MCF 10A (cell line): ENCODE measurements at regions not wholly inside any gene's neighbourhood (a gene's known extent, or its start where the extent isn't known, plus 50 kb on each side); places are given as distances from the start of the nearest gene placed in this dataset.

Source experiments
- BruUV-seq: library from RNA; stranded (reverse); fragments of 400-500 nt; replicated peaks from 2 replicates; lab custom pipeline; 2021; lab: Mats Ljungman, UMichigan
- CTCF ChIA-PET: fragments of 300-600 bp; sonication (Branson Sonifier 250); formaldehyde crosslinking; extraction: SDS; loops from one replicate; lab custom pipeline; 2021; ENCODE audit warnings: antibody characterized with exemption, inconsistent platforms; lab: Yijun Ruan, JAX
- POLR2A ChIA-PET: fragments of 300-600, 350-650 bp; sonication (Branson Sonifier 250); formaldehyde crosslinking; extraction: SDS; loops from one replicate; lab custom pipeline; 2020; ENCODE audit warnings: antibody characterized with exemption, inconsistent platforms; lab: Yijun Ruan, JAX
- DNase-seq: peaks from one replicate; pipeline ENCODE4 v3.0.0-alpha.2; 2018; ENCODE audit not compliant: unreplicated experiment
- H3K27ac Mint-ChIP-seq: one replicate; pipeline ENCODE4 v1.8.0; 2022; ENCODE audit warnings: mild to moderate bottlenecking, low read depth, mixed read lengths; ENCODE audit not compliant: unreplicated experiment
- H3K27me3 Mint-ChIP-seq: one replicate; pipeline ENCODE4 v1.8.0; 2022; ENCODE audit warnings: mixed read lengths; ENCODE audit not compliant: insufficient read depth, unreplicated experiment
- H3K36me3 Mint-ChIP-seq: one replicate; pipeline ENCODE4 v1.8.0; 2022; ENCODE audit warnings: mild to moderate bottlenecking, moderate library complexity, mixed read lengths; ENCODE audit not compliant: insufficient read depth, unreplicated experiment
- H3K4me1 Mint-ChIP-seq: one replicate; pipeline ENCODE4 v1.8.0; 2022; ENCODE audit warnings: mixed read lengths; ENCODE audit not compliant: insufficient read depth, unreplicated experiment
- H3K4me3 Mint-ChIP-seq: one replicate; pipeline ENCODE4 v1.8.0; 2022; ENCODE audit warnings: mild to moderate bottlenecking, moderate library complexity, mixed read lengths; ENCODE audit not compliant: unreplicated experiment
- H3K9me3 Mint-ChIP-seq: one replicate; pipeline ENCODE4 v1.8.0; 2022; ENCODE audit warnings: mixed read lengths; ENCODE audit not compliant: unreplicated experiment
- CTCF ChIP-seq: fragments of 200-600 bp; IDR thresholded peaks from one replicate; pipeline ENCODE4 v1.8.0; 2022; ENCODE audit warnings: antibody characterized with exemption, mild to moderate bottlenecking; ENCODE audit not compliant: unreplicated experiment
- intact Hi-C: fragments of 100-400 bp; cut with micrococcal nuclease; formaldehyde crosslinking; loops from 2 replicates; pipeline ENCODE4 v1.14.1; 2022

DNA sequence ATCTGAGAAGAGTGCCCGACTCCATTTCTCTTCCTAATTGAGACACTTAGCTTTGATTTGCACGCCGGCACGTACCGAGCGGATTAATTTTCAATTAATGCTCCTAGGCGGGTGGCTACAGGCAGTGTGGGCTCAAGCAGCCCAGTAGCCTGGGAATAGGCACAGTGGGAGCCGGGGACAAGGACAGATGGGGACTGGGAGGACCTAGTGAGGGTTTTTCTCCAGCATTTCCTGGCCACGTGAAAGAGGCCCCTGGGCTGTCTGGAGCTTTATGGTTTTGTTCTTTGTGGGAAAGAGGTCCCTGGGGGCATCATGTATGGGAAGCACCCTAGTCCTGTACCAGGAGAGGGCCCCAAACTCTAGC is 78.6 kb upstream of the CSF3R start:
- Mint-ChIP-seq H3K27ac (no peak overlapping the region), H3K4me1 (no peaks in the 10 kb centered on the region), H3K36me3 (no peaks in the 10 kb centered on the region), H3K27me3 (peaks cover 24% of the 10 kb centered on the region), H3K4me3 (no peak overlapping the region), H3K9me3 (no peaks in the 10 kb centered on the region)
- POLR2A ChIA-PET, result no interaction called here
- no peak for DNase-seq
- TF ChIP-seq CTCF, result no peak
- intact Hi-C loops, result no loop called here
- CTCF ChIA-PET, result interaction anchor here (1.0 to 2.0 kb wide), 2 partner anchors 9 to 15 kb away, joined by 3 to 10 read pairs; no protein-coding TSS in a partner anchor
- no TSS peak for BruUV-seq

GRCh38 chr1:36560621-36561360 is 78.1 kb upstream of the CSF3R start:
- Mint-ChIP-seq H3K27me3 (peaks cover 29% of the 10 kb centered on the region), H3K9me3 (no peaks in the 10 kb centered on the region), H3K27ac (no peak overlapping the region), H3K4me1 (no peaks in the 10 kb centered on the region), H3K4me3 (no peak overlapping the region), H3K36me3 (no peaks in the 10 kb centered on the region)
- CTCF ChIA-PET, result interaction anchor here (0.5 to 2.0 kb wide), 3 partner anchors 15 to 874 kb away, joined by 3 to 10 read pairs (median 5); no protein-coding TSS in a partner anchor
- no peak for TF ChIP-seq CTCF
- no TSS peak for BruUV-seq
- DNase-seq, result no peak
- POLR2A ChIA-PET, result no interaction called here
- intact Hi-C loops, result no loop called here

- no peak overlapping the region for H3K27ac Mint-ChIP-seq
- H3K9me3 Mint-ChIP-seq, result no peaks in the 10 kb centered on the region
- ChIA-PET POLR2A (no interaction called here), CTCF (interaction anchor here (0.5 to 2.0 kb wide), 3 partner anchors 16 to 874 kb away, joined by 3 to 10 read pairs (median 5); no protein-coding TSS in a partner anchor)
- DNase-seq, result no peak
- intact Hi-C loops, result no loop called here
- no TSS peak for BruUV-seq
- no peak overlapping the region for H3K4me3 Mint-ChIP-seq
- TF ChIP-seq CTCF, result no peak
- H3K27me3 Mint-ChIP-seq, result peaks cover 35% of the 10 kb centered on the region
- no peaks in the 10 kb centered on the region for H3K4me1 Mint-ChIP-seq
- H3K36me3 Mint-ChIP-seq, result no peaks in the 10 kb centered on the region
These were observed 77.5 kb upstream of the CSF3R start for GRCh38 chr1:36560177-36560576.

DNA sequence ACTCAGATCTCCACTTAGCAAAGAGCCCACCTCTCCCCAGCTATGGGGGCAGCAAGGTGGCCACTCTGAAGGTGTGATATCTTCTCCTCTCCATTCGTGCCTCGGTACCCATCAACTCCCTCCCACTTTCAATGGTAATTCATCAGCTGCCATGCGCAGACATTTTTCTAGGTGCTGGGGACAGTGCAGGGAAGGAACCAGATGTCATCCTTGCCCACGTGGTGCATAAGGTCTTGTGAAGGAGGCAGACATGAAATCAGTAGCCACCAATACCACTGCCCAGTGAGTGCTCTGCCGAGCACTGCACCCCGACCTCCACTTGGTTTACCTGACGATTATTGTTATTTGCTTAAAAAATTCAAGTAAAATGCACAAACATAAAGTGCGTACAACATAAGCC is 76.3 kb upstream of the CSF3R start:
- POLR2A ChIA-PET, result no interaction called here

More for the DNA sequence above, 76.3 kb upstream of the CSF3R start:
- CTCF ChIA-PET, result interaction anchor here (0.8 to 2.0 kb wide), 3 partner anchors 17 to 875 kb away, joined by 4 to 10 read pairs (median 5); no protein-coding TSS in a partner anchor
- peaks cover 46% of the 10 kb centered on the region for H3K27me3 Mint-ChIP-seq
- TF ChIP-seq CTCF, result no peak
- no peak for DNase-seq
- H3K9me3 Mint-ChIP-seq, result no peaks in the 10 kb centered on the region
- no peak overlapping the region for H3K27ac Mint-ChIP-seq
- intact Hi-C loops, result no loop called here
- no peak overlapping the region for H3K4me3 Mint-ChIP-seq
- no peaks in the 10 kb centered on the region for H3K4me1 Mint-ChIP-seq
- no TSS peak for BruUV-seq
- no peaks in the 10 kb centered on the region for H3K36me3 Mint-ChIP-seq
